Lung (tissue), 11 donors: ENCODE measurements at regions not wholly inside any gene's neighbourhood (a gene's known extent, or its start where the extent isn't known, plus 50 kb on each side); places are given as distances from the start of the nearest gene placed in this dataset.

Experiments
- ATAC-seq: fragments of 200-7000 bp; cut with Tn5 transposase; one replicate; pipeline ENCODE4 v1.9.1; 2020; ENCODE audit warnings: moderate number of reproducible peaks; ENCODE audit not compliant: insufficient read depth, low FRiP score
- DNase-seq, 3 donors: peaks; one replicate each; pipeline ENCODE4 v3.0.0-alpha.2; 2013 to 2017
- H3K27ac ChIP-seq, 2 donors: one replicate each; pipeline ENCODE4 v1.5.1; 2013; ENCODE audit warnings: mild to moderate bottlenecking in 2 of 2, moderate library complexity in 2 of 2, control low read depth in 1 of 2, inconsistent platforms in 1 of 2, low read depth in 1 of 2, low read length in 1 of 2
- H3K27me3 ChIP-seq, 3 donors: one replicate each; pipeline ENCODE4 v1.5.1; 2013; ENCODE audit warnings: low read length in 2 of 3; ENCODE audit not compliant: control insufficient read depth in 3 of 3, insufficient read depth in 3 of 3
- H3K36me3 ChIP-seq, 4 donors: one replicate each; pipeline ENCODE4 v1.5.1; 2013; ENCODE audit warnings: low read length in 4 of 4, mild to moderate bottlenecking in 1 of 4, moderate library complexity in 1 of 4; ENCODE audit not compliant: control insufficient read depth in 4 of 4, insufficient read depth in 4 of 4
- H3K4me1 ChIP-seq, 5 donors: one replicate each; pipeline ENCODE4 v1.5.1; 2013; ENCODE audit warnings: low read length in 5 of 5, mild to moderate bottlenecking in 2 of 5, moderate library complexity in 1 of 5; ENCODE audit not compliant: control insufficient read depth in 5 of 5, insufficient read depth in 5 of 5
- H3K4me3 ChIP-seq: one replicate; pipeline ENCODE4 v1.5.1; 2013; ENCODE audit warnings: mild to moderate bottlenecking, control low read depth, moderate library complexity
- H3K9ac ChIP-seq, 2 donors: one replicate each; pipeline ENCODE4 v1.5.1; 2013; ENCODE audit warnings: low read length in 2 of 2, control low read depth in 1 of 2; ENCODE audit not compliant: insufficient read depth in 1 of 2
- H3K9me3 ChIP-seq, 4 donors: one replicate each; pipeline ENCODE4 v1.5.1; 2013; ENCODE audit warnings: low read length in 3 of 4, mild to moderate bottlenecking in 1 of 4, moderate library complexity in 1 of 4; ENCODE audit not compliant: control insufficient read depth in 4 of 4, insufficient read depth in 3 of 4
- WGBS, 2 donors: extraction: QIAGEN DNeasy Blood & Tissue Kit; methylation state at CpG; one replicate each; pipeline ENCODE4 v1.1.7; 2013; 5-methylcytosine and 5-hydroxymethylcytosine counted together
- TF ChIP-seq, protein P1 (sequence below): IDR thresholded peaks from 2 replicates; pipeline ENCODE4 v1.5.1; 2012; ENCODE audit warnings: mild to moderate bottlenecking; ENCODE audit errors: control extremely low read depth, extremely low read depth
- donor health status: control.
- donor health status: control.
- donor health status: Bipolar disorder and iron deficiency.
- donor health status: healthy.
- donor health status: DM: yes; HTN: yes; CAD: no.

DNA sequence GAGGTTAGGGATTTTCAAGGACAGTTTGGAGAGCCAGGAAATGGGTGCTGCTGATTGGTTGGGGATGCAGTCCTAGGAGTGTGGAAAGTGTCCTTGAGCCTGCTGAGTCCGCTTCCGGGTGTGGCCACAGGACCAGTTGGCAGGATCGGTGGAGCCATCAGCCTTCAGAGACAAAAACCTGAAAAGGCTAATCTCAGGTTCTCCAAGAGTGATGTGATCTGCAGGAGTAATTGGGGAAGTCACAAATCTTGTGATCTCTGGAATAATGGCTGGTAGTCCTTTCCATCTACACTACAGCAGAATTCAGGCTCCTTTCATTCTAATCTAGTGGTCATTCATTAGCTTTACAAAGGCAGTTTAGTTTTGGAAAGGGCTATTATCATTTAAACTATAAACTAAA lies 55.9 kb upstream of the BMP2K start:
- no peak for DNase-seq
- no peaks in the 10 kb centered on the region for H3K27me3 ChIP-seq

DNA sequence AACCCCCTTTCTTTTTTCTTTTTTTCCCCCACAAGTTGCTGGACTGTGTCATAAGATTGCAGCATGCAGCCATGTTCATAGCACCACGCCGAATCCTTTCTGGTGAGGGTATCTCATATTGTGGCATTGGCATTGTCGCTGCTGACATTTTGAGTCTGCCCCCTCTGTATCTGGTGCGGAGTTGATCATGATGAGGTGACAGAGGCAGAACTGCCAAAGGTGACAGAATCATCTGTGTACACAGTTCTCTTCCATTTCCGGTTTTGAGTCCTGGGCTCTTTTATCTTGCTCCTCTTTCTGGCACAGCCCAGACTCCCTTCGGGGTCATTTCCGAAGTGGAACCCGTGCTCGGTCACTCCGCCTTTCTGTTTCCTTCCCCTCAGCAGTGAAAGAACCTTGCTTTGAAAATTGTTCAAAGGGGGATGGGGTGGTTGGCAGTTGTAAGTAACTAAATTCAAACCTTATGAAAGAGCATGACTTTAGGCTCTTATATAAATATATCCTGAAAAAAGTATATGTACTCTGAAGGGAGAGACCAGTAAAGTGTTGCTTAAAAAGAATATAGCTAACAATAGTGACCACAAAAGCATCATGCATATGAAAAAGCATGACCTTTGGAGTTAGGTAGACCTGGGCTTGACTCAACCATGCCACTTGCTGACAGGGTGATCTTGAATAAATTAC lies 55.0 kb upstream of the BMP2K start:
- Histone ChIP-seq H3K4me3 (no peak overlapping the region), H3K9ac (no peak overlapping the region), H3K27ac (no peak overlapping the region), H3K27me3 (no peaks in the 10 kb centered on the region), H3K36me3 (no peaks in the 10 kb centered on the region), H3K4me1 (peaks cover 0 to 8% (median 3%) of the 10 kb centered on the region in 5 donors), H3K9me3 (no peaks in the 10 kb centered on the region)
- no peak for ATAC-seq
- 15 to 35% methylated on average over 10 of the region's 10 CpGs for WGBS, 2 donors
- DNase-seq, result peak; percentile 36 to 67 (median 63)
- TF ChIP-seq, protein P1, sequence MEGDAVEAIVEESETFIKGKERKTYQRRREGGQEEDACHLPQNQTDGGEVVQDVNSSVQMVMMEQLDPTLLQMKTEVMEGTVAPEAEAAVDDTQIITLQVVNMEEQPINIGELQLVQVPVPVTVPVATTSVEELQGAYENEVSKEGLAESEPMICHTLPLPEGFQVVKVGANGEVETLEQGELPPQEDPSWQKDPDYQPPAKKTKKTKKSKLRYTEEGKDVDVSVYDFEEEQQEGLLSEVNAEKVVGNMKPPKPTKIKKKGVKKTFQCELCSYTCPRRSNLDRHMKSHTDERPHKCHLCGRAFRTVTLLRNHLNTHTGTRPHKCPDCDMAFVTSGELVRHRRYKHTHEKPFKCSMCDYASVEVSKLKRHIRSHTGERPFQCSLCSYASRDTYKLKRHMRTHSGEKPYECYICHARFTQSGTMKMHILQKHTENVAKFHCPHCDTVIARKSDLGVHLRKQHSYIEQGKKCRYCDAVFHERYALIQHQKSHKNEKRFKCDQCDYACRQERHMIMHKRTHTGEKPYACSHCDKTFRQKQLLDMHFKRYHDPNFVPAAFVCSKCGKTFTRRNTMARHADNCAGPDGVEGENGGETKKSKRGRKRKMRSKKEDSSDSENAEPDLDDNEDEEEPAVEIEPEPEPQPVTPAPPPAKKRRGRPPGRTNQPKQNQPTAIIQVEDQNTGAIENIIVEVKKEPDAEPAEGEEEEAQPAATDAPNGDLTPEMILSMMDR, result no peak

More for the DNA sequence above, 55.9 kb upstream of the BMP2K start:
- Histone ChIP-seq H3K4me1 (peaks cover 0 to 8% (median 3%) of the 10 kb centered on the region in 5 donors), H3K36me3 (no peaks in the 10 kb centered on the region), H3K9ac (no peak overlapping the region), H3K9me3 (no peaks in the 10 kb centered on the region), H3K4me3 (no peak overlapping the region), H3K27ac (no peak overlapping the region)
- ATAC-seq, result no peak
- TF ChIP-seq, protein P1, result no peak
- 89 to 94% methylated on average over 3 of the region's 3 CpGs for WGBS, 2 donors

DNA sequence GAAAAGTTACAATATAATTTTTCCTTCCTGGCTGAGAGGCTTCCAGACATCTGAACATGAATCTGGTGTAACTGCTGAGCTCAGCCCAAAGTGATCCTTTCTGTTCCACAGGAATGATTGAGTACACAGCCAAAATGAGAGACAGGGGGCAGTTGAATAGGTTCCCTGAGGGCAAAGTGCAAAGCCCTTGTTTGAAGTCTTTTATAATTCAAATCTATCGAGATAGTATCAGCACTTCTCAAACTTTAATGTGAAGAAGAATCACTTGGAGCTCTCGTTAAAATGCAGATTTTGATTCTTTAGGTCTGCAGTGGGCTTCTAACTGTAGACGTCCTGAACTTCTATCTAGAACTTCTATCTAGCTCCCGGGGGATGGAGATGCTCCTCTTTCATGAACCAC lies 54.4 kb upstream of the BMP2K start:
- no peaks in the 10 kb centered on the region for H3K27me3 ChIP-seq
- ATAC-seq (no peak), DNase-seq (no peak)
- H3K27ac ChIP-seq, result no peak overlapping the region
- H3K4me3 ChIP-seq, result no peak overlapping the region
- 75 to 85% methylated on average over 4 of the region's 4 CpGs for WGBS, 2 donors
- TF ChIP-seq, protein P1, result no peak
- peaks cover 0 to 8% (median 3%) of the 10 kb centered on the region in 5 donors for H3K4me1 ChIP-seq
- H3K36me3 ChIP-seq, result no peaks in the 10 kb centered on the region
- H3K9me3 ChIP-seq, result no peaks in the 10 kb centered on the region
- H3K9ac ChIP-seq, result no peak overlapping the region

DNA sequence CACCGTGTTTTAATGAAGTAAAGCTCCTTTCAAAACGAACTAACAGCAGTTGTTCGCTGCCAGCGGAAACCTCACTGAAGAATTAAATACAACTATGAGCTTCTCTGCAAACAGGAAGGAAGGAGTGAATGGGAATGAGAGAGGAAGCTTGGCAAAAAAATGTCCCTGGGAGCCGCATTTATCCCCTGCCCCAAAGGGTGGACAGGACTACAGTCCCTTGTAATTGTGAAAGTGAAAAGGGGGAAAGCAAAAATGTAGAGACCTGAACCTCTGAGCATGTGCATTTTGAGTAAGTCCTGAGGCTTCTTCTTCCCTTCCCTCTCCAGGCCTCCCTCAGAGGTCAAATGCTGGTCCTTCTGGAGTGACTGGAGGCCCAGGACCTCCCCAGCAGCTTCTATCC lies 53.8 kb upstream of the BMP2K start:
- DNase-seq (no peak), ATAC-seq (no peak)
- Histone ChIP-seq H3K27me3 (no peaks in the 10 kb centered on the region), H3K27ac (no peak overlapping the region), H3K9me3 (no peaks in the 10 kb centered on the region), H3K9ac (no peak overlapping the region), H3K4me3 (no peak overlapping the region), H3K36me3 (no peaks in the 10 kb centered on the region), H3K4me1 (peaks cover 0 to 8% (median 3%) of the 10 kb centered on the region in 5 donors)
- WGBS, 2 donors, result 59 to 64% methylated on average over 5 of the region's 5 CpGs
- TF ChIP-seq, protein P1, result no peak
